A673 (cell line): ENCODE measurements at regions not wholly inside any gene's neighbourhood (a gene's known extent, or its start where the extent isn't known, plus 50 kb on each side); places are given as distances from the start of the nearest gene placed in this dataset.

ENCODE experiments used
- CTCF ChIP-seq: fragments of 300-800, 200-600 bp; sonication (generic); conservative IDR thresholded peaks from 2 replicates; pipeline ENCODE4 v1.5.1; 2017; ENCODE audit warnings: low read depth, mild to moderate bottlenecking, antibody characterized with exemption, low read length, moderate library complexity, mixed read lengths
- EZH2 ChIP-seq: fragments of 200-600 bp; sonication (generic); IDR thresholded peaks from 2 replicates; pipeline ENCODE4 v1.6.1; 2017; ENCODE audit warnings: borderline replicate concordance, low read depth, mild to moderate bottlenecking, mixed read lengths, antibody characterized with exemption, low read length; ENCODE audit not compliant: poor library complexity, severe bottlenecking

GRCh38 chr1:178574345-178574744, 61.4 kb downstream of the TEX35 start:
- TF ChIP-seq CTCF = no peak
- TF ChIP-seq EZH2 = no peak
